ENCODE measurements at regions not wholly inside any gene's neighbourhood (a gene's known extent, or its start where the extent isn't known, plus 50 kb on each side); places are given as distances from the start of the nearest gene placed in this dataset.

DNA sequence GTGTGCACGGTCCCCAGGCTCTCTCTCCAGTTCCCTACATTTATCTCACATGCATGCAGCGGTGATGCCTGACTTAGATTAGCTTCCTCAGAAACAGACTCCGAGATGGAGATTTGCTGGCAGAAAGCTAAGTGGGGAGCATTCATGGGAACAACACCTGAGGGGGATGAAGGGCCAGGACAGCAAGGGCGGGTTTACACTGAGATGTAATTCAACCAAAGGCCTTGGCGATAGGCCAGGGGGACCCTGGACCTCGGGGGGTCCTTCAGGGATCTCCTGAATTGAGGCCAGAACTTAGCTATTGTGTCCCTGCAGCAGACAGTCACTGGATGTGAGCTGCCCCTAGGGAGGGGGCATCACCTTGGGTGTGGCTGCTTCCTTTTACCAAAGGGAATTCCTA is 246.1 kb upstream of the CSF3R start:
- TF ChIP-seq POLR2A (IDR thresholded peaks at IDR 0.05; ENCODE audit: low read length) (no peak), GATA1 (IDR thresholded peaks at IDR 0.05; ENCODE audit: low read depth, low read length) (no peak)

Measured in erythroblast (primary cell).